ENCODE measurements at regions not wholly inside any gene's neighbourhood (a gene's known extent, or its start where the extent isn't known, plus 50 kb on each side); places are given as distances from the start of the nearest gene placed in this dataset.

GRCh38 chr1:209323743-209324142 is 259.8 kb upstream of the CAMK1G start:
- H3K4me3 ChIP-seq, result no peak overlapping the region
- no peak for TF ChIP-seq CTCF (IDR thresholded peaks at IDR 0.05)
- no peaks in the 10 kb centered on the region for H3K36me3 ChIP-seq
- intact Hi-C loops (cut with DNase I), result no loop called here
- no peak overlapping the region for H3K27ac ChIP-seq
- H3K9me3 ChIP-seq, result no peaks in the 10 kb centered on the region
- H3K27me3 ChIP-seq, result no peaks in the 10 kb centered on the region
- no peaks in the 10 kb centered on the region for H3K4me1 ChIP-seq
- DNase-seq (ENCODE audit: low spot score in 2 of 2), result no peak

DNA sequence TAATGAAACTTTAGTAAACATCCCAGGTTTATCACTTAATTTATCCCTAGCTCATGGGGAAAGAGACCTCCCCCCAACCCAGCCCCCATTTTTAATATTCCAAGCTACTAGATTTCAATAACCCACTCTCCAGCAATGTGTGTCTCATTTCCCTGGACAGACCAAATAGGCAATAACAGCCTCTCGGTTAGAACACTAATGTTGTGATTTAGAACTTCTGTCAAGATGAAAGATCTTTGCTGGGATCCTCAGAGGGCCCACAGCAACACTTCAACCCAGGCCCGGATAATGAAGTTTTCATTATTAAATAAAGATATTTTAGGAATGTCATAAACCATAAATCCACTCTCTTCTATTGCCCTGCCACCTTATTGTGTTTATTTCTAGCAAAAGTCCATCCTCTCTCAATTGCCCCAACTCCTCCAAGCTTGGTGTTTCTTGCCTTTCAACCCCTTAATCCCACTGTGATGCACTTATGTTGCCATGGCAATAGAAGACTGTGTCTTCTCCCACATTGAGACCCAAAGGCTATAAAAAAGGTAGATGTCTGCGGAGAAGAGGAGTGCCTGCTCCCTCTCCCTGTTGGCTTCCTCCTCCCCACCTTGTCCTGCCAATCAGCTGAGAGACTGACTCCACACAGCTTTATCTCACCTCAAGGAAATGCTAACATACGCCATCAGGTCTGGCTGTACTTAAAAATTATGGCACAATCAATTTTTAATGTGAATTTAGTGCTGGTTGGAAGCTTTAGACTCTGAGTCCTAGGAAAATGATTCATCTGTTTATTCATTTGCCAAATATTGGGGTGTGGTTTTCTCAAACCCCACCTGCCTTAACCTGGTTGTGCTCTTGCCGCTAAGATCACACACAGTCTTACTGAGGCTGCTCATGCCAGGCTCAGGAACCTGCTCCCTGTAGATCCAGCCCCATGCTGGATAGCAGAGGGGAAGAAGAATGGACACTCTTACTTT is 258.3 kb upstream of the CAMK1G start:
- no peaks in the 10 kb centered on the region for H3K36me3 ChIP-seq
- no peak overlapping the region for H3K27ac ChIP-seq
- H3K9me3 ChIP-seq, result no peaks in the 10 kb centered on the region
- intact Hi-C loops (cut with DNase I), result no loop called here
- H3K4me1 ChIP-seq, result no peaks in the 10 kb centered on the region
- no peak overlapping the region for H3K4me3 ChIP-seq
- no peak for DNase-seq (ENCODE audit: low spot score in 2 of 2)
- H3K27me3 ChIP-seq, result no peaks in the 10 kb centered on the region
- TF ChIP-seq CTCF (IDR thresholded peaks at IDR 0.05), result no peak

- DNase-seq (ENCODE audit: low spot score in 2 of 2), result no peak
- no peaks in the 10 kb centered on the region for H3K9me3 ChIP-seq
- H3K4me3 ChIP-seq, result no peak overlapping the region
- H3K27ac ChIP-seq, result no peak overlapping the region
- no peak for TF ChIP-seq CTCF (IDR thresholded peaks at IDR 0.05)
- intact Hi-C loops (cut with DNase I), result no loop called here
- H3K27me3 ChIP-seq, result no peaks in the 10 kb centered on the region
- H3K4me1 ChIP-seq, result no peaks in the 10 kb centered on the region
- no peaks in the 10 kb centered on the region for H3K36me3 ChIP-seq
Measured at GRCh38 chr1:209326076-209326475, 257.4 kb upstream of the CAMK1G start.

- DNase-seq (ENCODE audit: low spot score in 2 of 2), result no peak
- intact Hi-C loops (cut with DNase I), result no loop called here
Measured at GRCh38 chr1:209326831-209327230, 256.7 kb upstream of the CAMK1G start.

GRCh38 chr1:209328196-209328595 is 255.3 kb upstream of the CAMK1G start:
- Histone ChIP-seq H3K4me1 (no peaks in the 10 kb centered on the region), H3K36me3 (no peaks in the 10 kb centered on the region), H3K27me3 (no peaks in the 10 kb centered on the region), H3K9me3 (no peaks in the 10 kb centered on the region), H3K4me3 (no peak overlapping the region), H3K27ac (no peak overlapping the region)
- DNase-seq (ENCODE audit: low spot score in 2 of 2), result no peak
- intact Hi-C loops (cut with DNase I), result no loop called here
- TF ChIP-seq CTCF (IDR thresholded peaks at IDR 0.05), result no peak

More at GRCh38 chr1:209326831-209327230, 256.7 kb upstream of the CAMK1G start:
- Histone ChIP-seq H3K9me3 (no peaks in the 10 kb centered on the region), H3K27ac (no peak overlapping the region), H3K27me3 (no peaks in the 10 kb centered on the region), H3K4me1 (no peaks in the 10 kb centered on the region), H3K4me3 (no peak overlapping the region), H3K36me3 (no peaks in the 10 kb centered on the region)
- TF ChIP-seq CTCF (IDR thresholded peaks at IDR 0.05), result no peak

Data from ascending aorta (tissue), 2 donors.